ENCODE measurements at regions not wholly inside any gene's neighbourhood (a gene's known extent, or its start where the extent isn't known, plus 50 kb on each side); places are given as distances from the start of the nearest gene placed in this dataset.

- DNase-seq (ENCODE audit: insufficient read length) = no peak
- no peak for FAIRE-seq
- TF ChIP-seq POLR2A (IDR thresholded peaks at IDR 0.05; ENCODE audit: low read depth, low read length) (no peak), TAF1 (IDR thresholded peaks at IDR 0.05; ENCODE audit: borderline replicate concordance, low read depth, low read length) (no peak), POLR2AphosphoS5 (IDR thresholded peaks at IDR 0.05; ENCODE audit: low read depth, low read length) (no peak)
Measured at GRCh38 chr16:49095539-49095938, 186.1 kb downstream of the CBLN1 start.

- no peak for TF ChIP-seq POLR2AphosphoS5 (IDR thresholded peaks at IDR 0.05; ENCODE audit: low read depth, low read length)
- no peak for TF ChIP-seq POLR2A (IDR thresholded peaks at IDR 0.05; ENCODE audit: low read depth, low read length)
- TF ChIP-seq TAF1 (IDR thresholded peaks at IDR 0.05; ENCODE audit: borderline replicate concordance, low read depth, low read length) = no peak
- DNase-seq (ENCODE audit: insufficient read length) = no peak
- no peak for FAIRE-seq
Measured at GRCh38 chr16:49094471-49094870, 187.2 kb downstream of the CBLN1 start.

- TF ChIP-seq TAF1 (IDR thresholded peaks at IDR 0.05; ENCODE audit: borderline replicate concordance, low read depth, low read length) (no peak), POLR2A (IDR thresholded peaks at IDR 0.05; ENCODE audit: low read depth, low read length) (no peak), POLR2AphosphoS5 (IDR thresholded peaks at IDR 0.05; ENCODE audit: low read depth, low read length) (no peak)
- FAIRE-seq (no peak), DNase-seq (ENCODE audit: insufficient read length) (no peak)
Measured at GRCh38 chr16:49093939-49094338, 187.7 kb downstream of the CBLN1 start.

GRCh38 chr16:49092704-49093103, 188.9 kb downstream of the CBLN1 start:
- DNase-seq (ENCODE audit: insufficient read length) (no peak), FAIRE-seq (no peak)
- TF ChIP-seq POLR2A (IDR thresholded peaks at IDR 0.05; ENCODE audit: low read depth, low read length) = no peak
- TF ChIP-seq POLR2AphosphoS5 (IDR thresholded peaks at IDR 0.05; ENCODE audit: low read depth, low read length) = no peak
- no peak for TF ChIP-seq TAF1 (IDR thresholded peaks at IDR 0.05; ENCODE audit: borderline replicate concordance, low read depth, low read length)

GRCh38 chr16:49089533-49089932, 192.1 kb downstream of the CBLN1 start:
- FAIRE-seq = no peak
- TF ChIP-seq TAF1 (IDR thresholded peaks at IDR 0.05; ENCODE audit: borderline replicate concordance, low read depth, low read length) (no peak), POLR2AphosphoS5 (IDR thresholded peaks at IDR 0.05; ENCODE audit: low read depth, low read length) (no peak), POLR2A (IDR thresholded peaks at IDR 0.05; ENCODE audit: low read depth, low read length) (no peak)
- DNase-seq (ENCODE audit: insufficient read length) = no peak

- DNase-seq (ENCODE audit: insufficient read length) = no peak
- no peak for FAIRE-seq
- no peak for TF ChIP-seq TAF1 (IDR thresholded peaks at IDR 0.05; ENCODE audit: borderline replicate concordance, low read depth, low read length)
- no peak for TF ChIP-seq POLR2AphosphoS5 (IDR thresholded peaks at IDR 0.05; ENCODE audit: low read depth, low read length)
- TF ChIP-seq POLR2A (IDR thresholded peaks at IDR 0.05; ENCODE audit: low read depth, low read length) = no peak
Measured at GRCh38 chr16:49089039-49089438, 192.6 kb downstream of the CBLN1 start.

- no peak for FAIRE-seq
- no peak for TF ChIP-seq TAF1 (IDR thresholded peaks at IDR 0.05; ENCODE audit: borderline replicate concordance, low read depth, low read length)
- no peak for TF ChIP-seq POLR2AphosphoS5 (IDR thresholded peaks at IDR 0.05; ENCODE audit: low read depth, low read length)
- no peak for TF ChIP-seq POLR2A (IDR thresholded peaks at IDR 0.05; ENCODE audit: low read depth, low read length)
- no peak for DNase-seq (ENCODE audit: insufficient read length)
Measured at GRCh38 chr16:49085686-49086085, 196.0 kb downstream of the CBLN1 start.

GRCh38 chr16:49084628-49085390, 196.8 kb downstream of the CBLN1 start:
- no peak for TF ChIP-seq POLR2A (IDR thresholded peaks at IDR 0.05; ENCODE audit: low read depth, low read length)
- no peak for TF ChIP-seq POLR2AphosphoS5 (IDR thresholded peaks at IDR 0.05; ENCODE audit: low read depth, low read length)
- DNase-seq (ENCODE audit: insufficient read length) = no peak
- FAIRE-seq = no peak

- DNase-seq (ENCODE audit: insufficient read length) (no peak), FAIRE-seq (no peak)
- TF ChIP-seq POLR2A (IDR thresholded peaks at IDR 0.05; ENCODE audit: low read depth, low read length) (no peak), TAF1 (IDR thresholded peaks at IDR 0.05; ENCODE audit: borderline replicate concordance, low read depth, low read length) (no peak), POLR2AphosphoS5 (IDR thresholded peaks at IDR 0.05; ENCODE audit: low read depth, low read length) (no peak)
Measured at GRCh38 chr16:49081554-49081953, 200.1 kb downstream of the CBLN1 start.

GRCh38 chr16:49081086-49081485, 200.6 kb downstream of the CBLN1 start:
- no peak for FAIRE-seq
- TF ChIP-seq POLR2A (IDR thresholded peaks at IDR 0.05; ENCODE audit: low read depth, low read length) = no peak
- no peak for TF ChIP-seq POLR2AphosphoS5 (IDR thresholded peaks at IDR 0.05; ENCODE audit: low read depth, low read length)
- TF ChIP-seq TAF1 (IDR thresholded peaks at IDR 0.05; ENCODE audit: borderline replicate concordance, low read depth, low read length) = no peak
- DNase-seq (ENCODE audit: insufficient read length) = no peak

- FAIRE-seq (no peak), DNase-seq (ENCODE audit: insufficient read length) (no peak)
- TF ChIP-seq POLR2AphosphoS5 (IDR thresholded peaks at IDR 0.05; ENCODE audit: low read depth, low read length) = no peak
- TF ChIP-seq TAF1 (IDR thresholded peaks at IDR 0.05; ENCODE audit: borderline replicate concordance, low read depth, low read length) = no peak
- TF ChIP-seq POLR2A (IDR thresholded peaks at IDR 0.05; ENCODE audit: low read depth, low read length) = no peak
Measured at GRCh38 chr16:49078571-49078970, 203.1 kb downstream of the CBLN1 start.

GRCh38 chr16:49078104-49078503, 203.5 kb downstream of the CBLN1 start:
- DNase-seq (ENCODE audit: insufficient read length) (no peak), FAIRE-seq (no peak)
- TF ChIP-seq POLR2AphosphoS5 (IDR thresholded peaks at IDR 0.05; ENCODE audit: low read depth, low read length) (no peak), POLR2A (IDR thresholded peaks at IDR 0.05; ENCODE audit: low read depth, low read length) (no peak), TAF1 (IDR thresholded peaks at IDR 0.05; ENCODE audit: borderline replicate concordance, low read depth, low read length) (no peak)

Measured in GM12892 (cell line).